ENCODE measurements at regions not wholly inside any gene's neighbourhood (a gene's known extent, or its start where the extent isn't known, plus 50 kb on each side); places are given as distances from the start of the nearest gene placed in this dataset.

DNA sequence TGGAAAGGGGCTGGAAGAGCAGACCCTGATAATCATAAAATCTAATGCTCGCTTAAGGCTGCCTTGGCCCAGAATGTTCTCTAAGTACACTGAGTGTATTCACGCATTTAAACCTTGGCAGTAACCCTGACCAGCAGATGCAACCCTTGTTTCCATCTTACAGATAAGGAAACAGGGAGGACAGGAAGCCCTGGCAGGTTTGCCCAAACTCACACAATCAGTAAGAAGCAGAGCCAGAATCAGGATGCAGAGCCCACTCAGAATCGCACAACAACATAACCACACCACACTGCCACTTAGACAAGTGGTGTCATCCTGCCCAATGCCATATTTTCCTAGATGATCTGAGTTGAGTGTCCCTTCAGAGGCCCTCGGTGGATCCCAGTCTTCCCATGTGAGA is 214.5 kb upstream of the HES1 start:
- POLR2A ChIA-PET, result no interaction called here
- TF ChIP-seq, protein P1, sequence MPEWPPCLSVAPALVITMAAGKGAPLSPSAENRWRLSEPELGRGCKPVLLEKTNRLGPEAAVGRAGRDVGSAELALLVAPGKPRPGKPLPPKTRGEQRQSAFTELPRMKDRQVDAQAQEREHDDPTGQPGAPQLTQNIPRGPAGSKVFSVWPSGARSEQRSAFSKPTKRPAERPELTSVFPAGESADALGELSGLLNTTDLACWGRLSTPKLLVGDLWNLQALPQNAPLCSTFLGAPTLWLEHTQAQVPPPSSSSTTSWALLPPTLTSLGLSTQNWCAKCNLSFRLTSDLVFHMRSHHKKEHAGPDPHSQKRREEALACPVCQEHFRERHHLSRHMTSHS (tag by site-specific recombination; IDR thresholded peaks at IDR 0.05), result no peak
- TF ChIP-seq, protein P2, sequence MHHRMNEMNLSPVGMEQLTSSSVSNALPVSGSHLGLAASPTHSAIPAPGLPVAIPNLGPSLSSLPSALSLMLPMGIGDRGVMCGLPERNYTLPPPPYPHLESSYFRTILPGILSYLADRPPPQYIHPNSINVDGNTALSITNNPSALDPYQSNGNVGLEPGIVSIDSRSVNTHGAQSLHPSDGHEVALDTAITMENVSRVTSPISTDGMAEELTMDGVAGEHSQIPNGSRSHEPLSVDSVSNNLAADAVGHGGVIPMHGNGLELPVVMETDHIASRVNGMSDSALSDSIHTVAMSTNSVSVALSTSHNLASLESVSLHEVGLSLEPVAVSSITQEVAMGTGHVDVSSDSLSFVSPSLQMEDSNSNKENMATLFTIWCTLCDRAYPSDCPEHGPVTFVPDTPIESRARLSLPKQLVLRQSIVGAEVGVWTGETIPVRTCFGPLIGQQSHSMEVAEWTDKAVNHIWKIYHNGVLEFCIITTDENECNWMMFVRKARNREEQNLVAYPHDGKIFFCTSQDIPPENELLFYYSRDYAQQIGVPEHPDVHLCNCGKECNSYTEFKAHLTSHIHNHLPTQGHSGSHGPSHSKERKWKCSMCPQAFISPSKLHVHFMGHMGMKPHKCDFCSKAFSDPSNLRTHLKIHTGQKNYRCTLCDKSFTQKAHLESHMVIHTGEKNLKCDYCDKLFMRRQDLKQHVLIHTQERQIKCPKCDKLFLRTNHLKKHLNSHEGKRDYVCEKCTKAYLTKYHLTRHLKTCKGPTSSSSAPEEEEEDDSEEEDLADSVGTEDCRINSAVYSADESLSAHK (tag by site-specific recombination; IDR thresholded peaks at IDR 0.05), result no peak
- TF ChIP-seq ZNF184 (tag by site-specific recombination; IDR thresholded peaks at IDR 0.05) (no peak), ZNF169 (tag by site-specific recombination; IDR thresholded peaks at IDR 0.05) (no peak), ZNF558 (tag by site-specific recombination; IDR thresholded peaks at IDR 0.05) (no peak), GLI2 (tag by site-specific recombination; IDR thresholded peaks at IDR 0.05; ENCODE audit: borderline replicate concordance, low read depth) (no peak), ZNF621 (tag by site-specific recombination; IDR thresholded peaks at IDR 0.05) (no peak), ZNF404 (tag by site-specific recombination; IDR thresholded peaks at IDR 0.05) (no peak), KLF8 (tag by site-specific recombination; IDR thresholded peaks at IDR 0.05) (no peak), ZNF585B (tag by site-specific recombination; IDR thresholded peaks at IDR 0.05) (no peak), KLF9 (tag by site-specific recombination; IDR thresholded peaks at IDR 0.05; ENCODE audit: low read depth) (no peak)
- TF ChIP-seq, protein P3, sequence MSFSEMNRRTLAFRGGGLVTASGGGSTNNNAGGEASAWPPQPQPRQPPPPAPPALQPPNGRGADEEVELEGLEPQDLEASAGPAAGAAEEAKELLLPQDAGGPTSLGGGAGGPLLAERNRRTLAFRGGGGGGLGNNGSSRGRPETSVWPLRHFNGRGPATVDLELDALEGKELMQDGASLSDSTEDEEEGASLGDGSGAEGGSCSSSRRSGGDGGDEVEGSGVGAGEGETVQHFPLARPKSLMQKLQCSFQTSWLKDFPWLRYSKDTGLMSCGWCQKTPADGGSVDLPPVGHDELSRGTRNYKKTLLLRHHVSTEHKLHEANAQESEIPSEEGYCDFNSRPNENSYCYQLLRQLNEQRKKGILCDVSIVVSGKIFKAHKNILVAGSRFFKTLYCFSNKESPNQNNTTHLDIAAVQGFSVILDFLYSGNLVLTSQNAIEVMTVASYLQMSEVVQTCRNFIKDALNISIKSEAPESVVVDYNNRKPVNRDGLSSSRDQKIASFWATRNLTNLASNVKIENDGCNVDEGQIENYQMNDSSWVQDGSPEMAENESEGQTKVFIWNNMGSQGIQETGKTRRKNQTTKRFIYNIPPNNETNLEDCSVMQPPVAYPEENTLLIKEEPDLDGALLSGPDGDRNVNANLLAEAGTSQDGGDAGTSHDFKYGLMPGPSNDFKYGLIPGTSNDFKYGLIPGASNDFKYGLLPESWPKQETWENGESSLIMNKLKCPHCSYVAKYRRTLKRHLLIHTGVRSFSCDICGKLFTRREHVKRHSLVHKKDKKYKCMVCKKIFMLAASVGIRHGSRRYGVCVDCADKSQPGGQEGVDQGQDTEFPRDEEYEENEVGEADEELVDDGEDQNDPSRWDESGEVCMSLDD (tag by site-specific recombination; IDR thresholded peaks at IDR 0.05), result no peak
- no peaks in the 10 kb centered on the region for H3K36me3 ChIP-seq (ENCODE audit: control insufficient read depth in 2 of 2, insufficient read depth in 1 of 2, low read length in 2 of 2)
- no peaks in the 10 kb centered on the region for H3K9me3 ChIP-seq (ENCODE audit: control insufficient read depth, insufficient read depth, low read depth, low read length)
- H3K4me1 ChIP-seq (ENCODE audit: control insufficient read depth, insufficient read depth, low read length), result no peaks in the 10 kb centered on the region
- CTCF ChIA-PET, result interaction anchor here (0.6 kb wide), 1 partner anchor 59 kb away, joined by 5 read pairs; no protein-coding TSS in a partner anchor
- H3K27ac ChIP-seq (ENCODE audit: extremely low read depth, low read depth, low read length), result no peak overlapping the region
- no peak overlapping the region for H3K4me3 ChIP-seq (ENCODE audit: low read depth, low read length)

DNA sequence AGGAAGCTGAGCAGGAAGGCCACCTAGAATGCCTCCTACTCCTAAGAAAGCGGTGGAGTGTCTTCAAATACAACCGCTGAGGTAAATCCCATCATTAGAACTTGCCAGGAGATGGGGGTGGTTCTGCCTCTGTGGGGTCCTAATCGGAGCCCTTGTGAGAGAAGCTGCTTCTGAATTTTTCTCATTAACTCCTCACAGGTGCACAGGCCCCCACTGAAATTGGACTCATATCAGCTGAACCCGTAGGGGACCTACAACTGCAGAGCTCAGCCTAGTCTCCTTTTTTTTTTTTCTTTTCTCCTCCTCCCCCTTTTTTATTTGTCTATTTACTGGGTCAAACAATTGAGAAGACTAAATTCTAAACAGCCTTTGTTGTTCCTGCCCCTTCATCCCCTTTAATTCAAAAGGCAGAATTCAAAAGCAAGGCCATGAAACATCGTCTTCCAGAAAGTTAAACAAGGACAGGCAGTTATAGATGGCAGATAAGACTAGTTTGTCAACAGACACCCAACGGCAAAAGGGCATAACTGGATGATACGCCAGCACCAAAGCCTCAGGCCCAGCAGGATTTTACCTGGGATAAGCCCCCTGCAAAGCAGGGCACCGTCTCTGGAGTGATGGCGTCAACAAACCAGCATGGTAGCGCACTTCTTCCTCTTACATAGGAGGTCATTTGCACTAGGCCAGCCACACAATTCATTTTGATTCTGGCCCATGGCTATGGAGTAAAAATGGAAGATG is 213.7 kb upstream of the HES1 start:
- no peaks in the 10 kb centered on the region for H3K36me3 ChIP-seq (ENCODE audit: control insufficient read depth in 2 of 2, insufficient read depth in 1 of 2, low read length in 2 of 2)
- H3K9me3 ChIP-seq (ENCODE audit: control insufficient read depth, insufficient read depth, low read depth, low read length), result no peaks in the 10 kb centered on the region
- H3K4me1 ChIP-seq (ENCODE audit: control insufficient read depth, insufficient read depth, low read length), result no peaks in the 10 kb centered on the region
- CTCF ChIA-PET, result interaction anchor here (0.6 kb wide), 1 partner anchor 59 kb away, joined by 5 read pairs; no protein-coding TSS in a partner anchor
- POLR2A ChIA-PET, result no interaction called here
- no peak overlapping the region for H3K4me3 ChIP-seq (ENCODE audit: low read depth, low read length)
- H3K27ac ChIP-seq (ENCODE audit: extremely low read depth, low read depth, low read length), result no peak overlapping the region
- TF ChIP-seq ZNF24 (tag by site-specific recombination; IDR thresholded peaks at IDR 0.05), result no peak
- TF ChIP-seq, protein P4, sequence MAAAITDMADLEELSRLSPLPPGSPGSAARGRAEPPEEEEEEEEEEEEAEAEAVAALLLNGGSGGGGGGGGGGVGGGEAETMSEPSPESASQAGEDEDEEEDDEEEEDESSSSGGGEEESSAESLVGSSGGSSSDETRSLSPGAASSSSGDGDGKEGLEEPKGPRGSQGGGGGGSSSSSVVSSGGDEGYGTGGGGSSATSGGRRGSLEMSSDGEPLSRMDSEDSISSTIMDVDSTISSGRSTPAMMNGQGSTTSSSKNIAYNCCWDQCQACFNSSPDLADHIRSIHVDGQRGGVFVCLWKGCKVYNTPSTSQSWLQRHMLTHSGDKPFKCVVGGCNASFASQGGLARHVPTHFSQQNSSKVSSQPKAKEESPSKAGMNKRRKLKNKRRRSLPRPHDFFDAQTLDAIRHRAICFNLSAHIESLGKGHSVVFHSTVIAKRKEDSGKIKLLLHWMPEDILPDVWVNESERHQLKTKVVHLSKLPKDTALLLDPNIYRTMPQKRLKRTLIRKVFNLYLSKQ (tag by site-specific recombination; IDR thresholded peaks at IDR 0.05; ENCODE audit: borderline replicate concordance), result no peak
- TF ChIP-seq ZNF626 (tag by site-specific recombination; IDR thresholded peaks at IDR 0.05), result no peak
- TF ChIP-seq ZNF341 (tag by site-specific recombination; IDR thresholded peaks at IDR 0.05; ENCODE audit: low read depth), result no peak
- TF ChIP-seq, protein P5, sequence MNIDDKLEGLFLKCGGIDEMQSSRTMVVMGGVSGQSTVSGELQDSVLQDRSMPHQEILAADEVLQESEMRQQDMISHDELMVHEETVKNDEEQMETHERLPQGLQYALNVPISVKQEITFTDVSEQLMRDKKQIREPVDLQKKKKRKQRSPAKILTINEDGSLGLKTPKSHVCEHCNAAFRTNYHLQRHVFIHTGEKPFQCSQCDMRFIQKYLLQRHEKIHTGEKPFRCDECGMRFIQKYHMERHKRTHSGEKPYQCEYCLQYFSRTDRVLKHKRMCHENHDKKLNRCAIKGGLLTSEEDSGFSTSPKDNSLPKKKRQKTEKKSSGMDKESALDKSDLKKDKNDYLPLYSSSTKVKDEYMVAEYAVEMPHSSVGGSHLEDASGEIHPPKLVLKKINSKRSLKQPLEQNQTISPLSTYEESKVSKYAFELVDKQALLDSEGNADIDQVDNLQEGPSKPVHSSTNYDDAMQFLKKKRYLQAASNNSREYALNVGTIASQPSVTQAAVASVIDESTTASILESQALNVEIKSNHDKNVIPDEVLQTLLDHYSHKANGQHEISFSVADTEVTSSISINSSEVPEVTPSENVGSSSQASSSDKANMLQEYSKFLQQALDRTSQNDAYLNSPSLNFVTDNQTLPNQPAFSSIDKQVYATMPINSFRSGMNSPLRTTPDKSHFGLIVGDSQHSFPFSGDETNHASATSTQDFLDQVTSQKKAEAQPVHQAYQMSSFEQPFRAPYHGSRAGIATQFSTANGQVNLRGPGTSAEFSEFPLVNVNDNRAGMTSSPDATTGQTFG (tag by site-specific recombination; IDR thresholded peaks at IDR 0.05; ENCODE audit: borderline replicate concordance), result no peak
- TF ChIP-seq ZNF324 (tag by site-specific recombination; IDR thresholded peaks at IDR 0.05), result no peak
- TF ChIP-seq, protein P6, sequence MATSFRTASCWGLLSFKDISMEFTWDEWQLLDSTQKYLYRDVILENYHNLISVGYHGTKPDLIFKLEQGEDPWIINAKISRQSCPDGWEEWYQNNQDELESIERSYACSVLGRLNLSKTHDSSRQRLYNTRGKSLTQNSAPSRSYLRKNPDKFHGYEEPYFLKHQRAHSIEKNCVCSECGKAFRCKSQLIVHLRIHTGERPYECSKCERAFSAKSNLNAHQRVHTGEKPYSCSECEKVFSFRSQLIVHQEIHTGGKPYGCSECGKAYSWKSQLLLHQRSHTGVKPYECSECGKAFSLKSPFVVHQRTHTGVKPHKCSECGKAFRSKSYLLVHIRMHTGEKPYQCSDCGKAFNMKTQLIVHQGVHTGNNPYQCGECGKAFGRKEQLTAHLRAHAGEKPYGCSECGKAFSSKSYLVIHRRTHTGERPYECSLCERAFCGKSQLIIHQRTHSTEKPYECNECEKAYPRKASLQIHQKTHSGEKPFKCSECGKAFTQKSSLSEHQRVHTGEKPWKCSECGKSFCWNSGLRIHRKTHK (tag by site-specific recombination; IDR thresholded peaks at IDR 0.05), result no peak
- no peak for TF ChIP-seq KLF1 (tag by site-specific recombination; IDR thresholded peaks at IDR 0.05)
- TF ChIP-seq ZNF335 (tag by site-specific recombination; conservative IDR thresholded peaks at IDR 0.05), result no peak
- TF ChIP-seq ZNF175 (tag by site-specific recombination; IDR thresholded peaks at IDR 0.05), result no peak

Measured in HEK293 (cell line).